Gastroesophageal sphincter (tissue), 3 donors: ENCODE measurements at regions not wholly inside any gene's neighbourhood (a gene's known extent, or its start where the extent isn't known, plus 50 kb on each side); places are given as distances from the start of the nearest gene placed in this dataset.

Experiments used
- POLR2A ChIP-seq, 2 donors: fragments of 450-650 bp; IDR thresholded peaks; one replicate each; pipeline ENCODE4 v1.6.1; 2017; ENCODE audit warnings: antibody characterized with exemption in 2 of 2, mild to moderate bottlenecking in 2 of 2, moderate library complexity in 1 of 2
- POLR2AphosphoS5 ChIP-seq: sonication (generic); formaldehyde crosslinking; IDR thresholded peaks from one replicate; pipeline ENCODE4 v1.6.1; 2017; ENCODE audit warnings: antibody characterized with exemption
- TF ChIP-seq, protein P1 (sequence below), 4 experiments: fragments of 200-600 bp in 2 of 4; fragments of 450-650 bp in 2 of 4; sonication (generic) in 1 of 4; IDR thresholded peaks; one replicate each; pipeline ENCODE4 v1.5.1; 2017 to 2019; ENCODE audit warnings: antibody characterized with exemption in 4 of 4, mild to moderate bottlenecking in 2 of 4, moderate library complexity in 2 of 4

DNA sequence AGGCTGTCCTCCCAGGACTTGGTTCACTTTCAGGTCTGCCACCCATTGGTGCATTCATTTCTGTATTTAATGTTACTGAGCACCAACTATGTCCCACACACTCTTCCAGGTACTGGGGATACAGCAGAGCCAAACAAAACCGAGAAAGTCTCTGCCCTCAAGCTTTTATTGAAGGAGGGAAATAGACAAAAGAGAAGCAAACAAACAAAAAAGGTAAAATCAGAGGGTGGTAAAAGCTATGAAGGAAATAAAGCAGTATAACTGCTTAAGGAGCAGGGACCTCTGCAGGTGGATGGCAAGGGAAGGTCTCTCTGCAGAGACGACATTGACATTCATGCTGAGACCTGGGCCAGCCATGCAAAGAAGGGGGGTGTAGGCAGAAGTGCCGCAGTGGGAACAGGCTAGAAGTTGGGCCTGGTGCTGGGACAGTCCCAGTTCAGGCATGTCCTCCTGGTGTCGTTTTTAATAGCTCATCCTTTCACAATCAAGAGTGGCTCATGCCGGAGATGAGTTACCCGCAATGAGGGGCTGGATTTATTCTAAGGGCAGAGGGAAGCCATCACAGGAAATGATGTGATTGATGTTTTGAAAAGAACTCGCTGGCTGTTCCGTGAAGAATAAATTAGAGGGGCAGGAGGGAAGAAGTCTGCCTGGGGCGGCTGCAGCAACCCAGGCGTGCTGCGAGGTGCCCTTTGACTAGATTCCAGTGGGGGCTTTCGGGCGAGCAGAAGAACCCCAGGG is 72.8 kb downstream of the IRF2BPL start:
- TF ChIP-seq, protein P1, sequence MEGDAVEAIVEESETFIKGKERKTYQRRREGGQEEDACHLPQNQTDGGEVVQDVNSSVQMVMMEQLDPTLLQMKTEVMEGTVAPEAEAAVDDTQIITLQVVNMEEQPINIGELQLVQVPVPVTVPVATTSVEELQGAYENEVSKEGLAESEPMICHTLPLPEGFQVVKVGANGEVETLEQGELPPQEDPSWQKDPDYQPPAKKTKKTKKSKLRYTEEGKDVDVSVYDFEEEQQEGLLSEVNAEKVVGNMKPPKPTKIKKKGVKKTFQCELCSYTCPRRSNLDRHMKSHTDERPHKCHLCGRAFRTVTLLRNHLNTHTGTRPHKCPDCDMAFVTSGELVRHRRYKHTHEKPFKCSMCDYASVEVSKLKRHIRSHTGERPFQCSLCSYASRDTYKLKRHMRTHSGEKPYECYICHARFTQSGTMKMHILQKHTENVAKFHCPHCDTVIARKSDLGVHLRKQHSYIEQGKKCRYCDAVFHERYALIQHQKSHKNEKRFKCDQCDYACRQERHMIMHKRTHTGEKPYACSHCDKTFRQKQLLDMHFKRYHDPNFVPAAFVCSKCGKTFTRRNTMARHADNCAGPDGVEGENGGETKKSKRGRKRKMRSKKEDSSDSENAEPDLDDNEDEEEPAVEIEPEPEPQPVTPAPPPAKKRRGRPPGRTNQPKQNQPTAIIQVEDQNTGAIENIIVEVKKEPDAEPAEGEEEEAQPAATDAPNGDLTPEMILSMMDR (IDR thresholded peaks at IDR 0.05): no peak
- no peak for TF ChIP-seq POLR2A (IDR thresholded peaks at IDR 0.05)
- TF ChIP-seq POLR2AphosphoS5: peak; percentile 44
